ENCODE measurements at regions not wholly inside any gene's neighbourhood (a gene's known extent, or its start where the extent isn't known, plus 50 kb on each side); places are given as distances from the start of the nearest gene placed in this dataset.

DNA sequence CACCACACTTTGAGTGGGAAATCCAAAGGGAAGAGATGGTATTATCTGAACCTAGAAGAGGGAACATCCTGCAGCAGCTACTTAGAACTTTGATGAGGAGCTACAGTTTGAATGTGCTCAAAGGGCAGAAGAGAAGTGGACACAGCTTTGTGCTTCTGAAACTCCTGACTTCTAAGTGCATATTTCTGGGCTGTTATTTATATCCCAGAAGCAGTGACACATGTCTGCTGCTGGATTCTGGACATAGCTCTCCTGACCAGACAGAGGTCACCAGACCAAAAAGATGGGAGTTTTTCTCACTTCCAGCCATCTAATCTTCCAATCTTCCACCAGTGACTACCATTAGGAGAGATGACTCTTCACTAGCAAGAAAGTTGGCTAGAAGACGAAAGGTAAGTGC, 153.9 kb downstream of the FSIP2 start:
- no peaks in the 10 kb centered on the region for H4K20me1 ChIP-seq (ENCODE audit: control insufficient read depth, insufficient read depth, low read length, poor library complexity, severe bottlenecking)
- ChIA-PET CTCF (interaction anchor here (1.0 kb wide), 1 partner anchor 16 kb away, joined by 3 read pairs; no protein-coding TSS in a partner anchor), POLR2A (no interaction called here)
- no peak overlapping the region for H2AFZ ChIP-seq (ENCODE audit: insufficient read depth, low read depth, low read length, poor library complexity, severe bottlenecking)
- no peaks in the 10 kb centered on the region for H3K4me1 ChIP-seq (ENCODE audit: control insufficient read depth in 2 of 2, insufficient read depth in 2 of 2, low read length in 2 of 2)
- Mint-ChIP-seq H3K27me3 (no peaks in the 10 kb centered on the region), H3K4me1 (no peaks in the 10 kb centered on the region), H3K27ac (no peak overlapping the region), H3K4me3 (no peak overlapping the region), H3K9me3 (ENCODE audit: insufficient read depth) (no peaks in the 10 kb centered on the region)
- no peaks in the 10 kb centered on the region for H3K27me3 ChIP-seq (replicated peaks in 1 of 4; ENCODE audit: control extremely low read depth in 1 of 4, control insufficient read depth in 3 of 4, insufficient read depth in 4 of 4, low read length in 3 of 4)
- H3K36me3 ChIP-seq (replicated peaks in 1 of 2; ENCODE audit: control extremely low read depth in 1 of 2, control insufficient read depth in 1 of 2, extremely low read depth in 1 of 2, insufficient read depth in 2 of 2, low read length in 1 of 2) = no peaks in the 10 kb centered on the region
- intact Hi-C loops (cut with micrococcal nuclease) = no loop called here
- no peak overlapping the region for H3K27ac ChIP-seq (ENCODE audit: low read length in 2 of 2)
- H3K4me3 ChIP-seq (ENCODE audit: control extremely low read depth in 1 of 5, extremely low read depth in 1 of 5, insufficient read depth in 1 of 5, low read depth in 2 of 5, low read length in 4 of 5) = no peak overlapping the region
- TF ChIP-seq, protein P1, sequence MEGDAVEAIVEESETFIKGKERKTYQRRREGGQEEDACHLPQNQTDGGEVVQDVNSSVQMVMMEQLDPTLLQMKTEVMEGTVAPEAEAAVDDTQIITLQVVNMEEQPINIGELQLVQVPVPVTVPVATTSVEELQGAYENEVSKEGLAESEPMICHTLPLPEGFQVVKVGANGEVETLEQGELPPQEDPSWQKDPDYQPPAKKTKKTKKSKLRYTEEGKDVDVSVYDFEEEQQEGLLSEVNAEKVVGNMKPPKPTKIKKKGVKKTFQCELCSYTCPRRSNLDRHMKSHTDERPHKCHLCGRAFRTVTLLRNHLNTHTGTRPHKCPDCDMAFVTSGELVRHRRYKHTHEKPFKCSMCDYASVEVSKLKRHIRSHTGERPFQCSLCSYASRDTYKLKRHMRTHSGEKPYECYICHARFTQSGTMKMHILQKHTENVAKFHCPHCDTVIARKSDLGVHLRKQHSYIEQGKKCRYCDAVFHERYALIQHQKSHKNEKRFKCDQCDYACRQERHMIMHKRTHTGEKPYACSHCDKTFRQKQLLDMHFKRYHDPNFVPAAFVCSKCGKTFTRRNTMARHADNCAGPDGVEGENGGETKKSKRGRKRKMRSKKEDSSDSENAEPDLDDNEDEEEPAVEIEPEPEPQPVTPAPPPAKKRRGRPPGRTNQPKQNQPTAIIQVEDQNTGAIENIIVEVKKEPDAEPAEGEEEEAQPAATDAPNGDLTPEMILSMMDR (IDR thresholded peaks at IDR 0.05) = no peak
- no peak for TF ChIP-seq EZH2 (IDR thresholded peaks at IDR 0.05; ENCODE audit: borderline replicate concordance, insufficient read depth, low read depth, low read length, poor library complexity, severe bottlenecking)
- DNase-seq (no peak), ATAC-seq (ENCODE audit: low read depth) (no peak)
- H3K4me2 ChIP-seq (replicated peaks; ENCODE audit: low read depth, low read length, poor library complexity, severe bottlenecking) = no peak overlapping the region
- H3K9ac ChIP-seq (ENCODE audit: low read length) = no peak overlapping the region
- H3K9me3 ChIP-seq (ENCODE audit: control extremely low read depth in 1 of 3, control insufficient read depth in 2 of 3, insufficient read depth in 1 of 3, low read length in 2 of 3) = peaks cover 0 to 2% (median 0%) of the 10 kb centered on the region in 3 donors
- whole genome bisulfite sequencing (ENCODE audit: insufficient coverage) = no CpG with 5 or more reads among the region's 1 CpG
- H3K79me2 ChIP-seq (ENCODE audit: control insufficient read depth, insufficient read depth, low read length) = no peaks in the 10 kb centered on the region

DNA sequence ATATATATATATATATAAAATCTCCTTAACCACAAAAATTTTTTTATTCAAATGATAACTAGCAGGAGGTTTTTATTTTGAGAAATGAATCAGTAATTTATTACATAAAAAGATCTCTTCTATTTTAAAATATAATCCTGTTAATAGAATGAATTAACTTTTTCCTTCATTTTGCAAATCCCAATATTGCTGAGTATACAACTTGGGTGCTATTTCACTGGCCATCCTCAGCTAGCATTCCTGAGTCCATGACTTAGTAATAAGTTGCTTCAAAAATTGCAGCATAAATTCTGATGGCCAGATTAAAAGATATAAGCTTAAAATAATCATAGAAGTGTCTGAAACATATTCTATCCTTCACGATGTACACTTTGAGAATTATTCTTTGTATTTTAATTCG, 155.6 kb downstream of the FSIP2 start:
- no peaks in the 10 kb centered on the region for H3K4me1 Mint-ChIP-seq
- TF ChIP-seq EZH2 (IDR thresholded peaks at IDR 0.05; ENCODE audit: borderline replicate concordance, insufficient read depth, low read depth, low read length, poor library complexity, severe bottlenecking) = no peak
- TF ChIP-seq, protein P1 (IDR thresholded peaks at IDR 0.05) = no peak
- CTCF ChIA-PET = no interaction called here

More for the DNA sequence above, 155.6 kb downstream of the FSIP2 start:
- no peaks in the 10 kb centered on the region for H3K27me3 Mint-ChIP-seq
- Histone ChIP-seq H3K4me1 (ENCODE audit: control insufficient read depth in 2 of 2, insufficient read depth in 2 of 2, low read length in 2 of 2) (no peaks in the 10 kb centered on the region), H3K4me3 (ENCODE audit: control extremely low read depth in 1 of 5, extremely low read depth in 1 of 5, insufficient read depth in 1 of 5, low read depth in 2 of 5, low read length in 4 of 5) (no peak overlapping the region), H3K27ac (ENCODE audit: low read length in 2 of 2) (no peak overlapping the region), H3K36me3 (replicated peaks in 1 of 2; ENCODE audit: control extremely low read depth in 1 of 2, control insufficient read depth in 1 of 2, extremely low read depth in 1 of 2, insufficient read depth in 2 of 2, low read length in 1 of 2) (no peaks in the 10 kb centered on the region), H4K20me1 (ENCODE audit: control insufficient read depth, insufficient read depth, low read length, poor library complexity, severe bottlenecking) (no peaks in the 10 kb centered on the region), H3K4me2 (replicated peaks; ENCODE audit: low read depth, low read length, poor library complexity, severe bottlenecking) (no peak overlapping the region), H3K27me3 (replicated peaks in 1 of 4; ENCODE audit: control extremely low read depth in 1 of 4, control insufficient read depth in 3 of 4, insufficient read depth in 4 of 4, low read length in 3 of 4) (no peaks in the 10 kb centered on the region), H3K9ac (ENCODE audit: low read length) (no peak overlapping the region), H2AFZ (ENCODE audit: insufficient read depth, low read depth, low read length, poor library complexity, severe bottlenecking) (no peak overlapping the region), H3K79me2 (ENCODE audit: control insufficient read depth, insufficient read depth, low read length) (no peaks in the 10 kb centered on the region), H3K9me3 (ENCODE audit: control extremely low read depth in 1 of 3, control insufficient read depth in 2 of 3, insufficient read depth in 1 of 3, low read length in 2 of 3) (peaks cover 0 to 2% (median 0%) of the 10 kb centered on the region in 3 donors)
- intact Hi-C loops (cut with micrococcal nuclease) = no loop called here
- DNase-seq = no peak
- H3K4me3 Mint-ChIP-seq = no peak overlapping the region
- no peak for ATAC-seq (ENCODE audit: low read depth)
- H3K27ac Mint-ChIP-seq = no peak overlapping the region
- POLR2A ChIA-PET = no interaction called here
- no CpG with 5 or more reads among the region's 2 CpGs for WGBS (ENCODE audit: insufficient coverage)
- no peaks in the 10 kb centered on the region for H3K9me3 Mint-ChIP-seq (ENCODE audit: insufficient read depth)
